ENCODE measurements at regions not wholly inside any gene's neighbourhood (a gene's known extent, or its start where the extent isn't known, plus 50 kb on each side); places are given as distances from the start of the nearest gene placed in this dataset.

DNA sequence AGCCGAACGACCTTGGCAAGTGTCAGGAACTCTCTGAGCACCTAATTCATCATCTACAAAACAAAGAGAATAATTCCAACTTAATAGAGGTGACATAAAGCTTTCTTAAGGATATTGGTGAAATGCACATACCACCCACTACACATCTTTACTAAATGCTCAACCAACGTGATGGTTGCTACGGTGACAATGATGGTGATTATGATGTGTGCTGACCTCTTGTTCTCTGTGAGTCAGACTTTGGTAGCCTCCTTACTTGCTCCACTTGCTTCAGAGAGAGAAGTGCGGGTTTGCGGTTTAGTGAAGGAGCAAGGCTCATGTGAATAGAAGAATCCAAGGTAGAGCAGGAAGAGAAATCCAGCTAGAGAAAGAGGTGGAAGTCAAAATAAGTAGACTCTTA is 52.8 kb upstream of the CLNK start:
- TF ChIP-seq CTCF (conservative IDR thresholded peaks at IDR 0.05; ENCODE audit: low read length): no peak
- TF ChIP-seq EZH2phosphoT487 (IDR thresholded peaks at IDR 0.05; ENCODE audit: borderline replicate concordance): no peak

All from Loucy (cell line).